T-helper 1 cell treated with Interleukin-12 subunit alpha and Interleukin-12 subunit beta and Interleukin-4 antibody, amounts not matched to agents 30 μg/mL and 1 μg/mL, for 36 hours (primary cell): ENCODE measurements at regions not wholly inside any gene's neighbourhood (a gene's known extent, or its start where the extent isn't known, plus 50 kb on each side); places are given as distances from the start of the nearest gene placed in this dataset.
"Not testable (repeated sequence)": the region's sequence is repeated elsewhere in the genome, so short reads cannot be mapped to it uniquely, and the experiment has no call there.

ENCODE experiments used
- H3K27ac Mint-ChIP-seq: one replicate; pipeline ENCODE4 v1.8.0; 2021; ENCODE audit warnings: mild to moderate bottlenecking, mixed read lengths
- H3K27me3 Mint-ChIP-seq: one replicate; pipeline ENCODE4 v1.8.0; 2021; ENCODE audit warnings: low read depth, mixed read lengths
- H3K36me3 Mint-ChIP-seq: one replicate; pipeline ENCODE4 v1.8.0; 2021; ENCODE audit warnings: low read depth, mixed read lengths
- H3K4me1 Mint-ChIP-seq: one replicate; pipeline ENCODE4 v1.8.0; 2021; ENCODE audit warnings: low read depth, mixed read lengths
- H3K4me3 Mint-ChIP-seq: one replicate; pipeline ENCODE4 v1.8.0; 2021; ENCODE audit warnings: mild to moderate bottlenecking, moderate library complexity, mixed read lengths
- H3K9me3 Mint-ChIP-seq: one replicate; pipeline ENCODE4 v1.8.0; 2021; ENCODE audit warnings: mixed read lengths

DNA sequence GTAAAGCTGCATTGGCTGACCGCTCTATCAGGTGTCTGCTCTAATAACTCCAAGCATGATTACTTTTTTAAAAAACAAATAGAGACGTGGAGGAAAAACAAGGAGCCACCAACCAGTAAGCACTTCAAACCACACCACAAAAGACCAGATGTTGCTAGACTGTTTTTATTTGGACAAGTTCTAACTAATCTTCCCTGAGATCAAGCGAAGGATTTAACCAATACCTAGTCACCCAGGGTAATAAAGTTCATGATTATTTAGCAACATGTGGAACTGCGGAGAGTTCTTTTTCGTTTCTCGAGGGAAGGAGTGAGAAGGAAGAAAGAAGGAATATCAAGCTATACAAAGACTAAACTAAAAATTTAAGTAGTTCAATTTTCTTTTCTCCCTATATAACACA lies 288.1 kb downstream of the DUSP6 start:
- H3K4me3 Mint-ChIP-seq, result no peak overlapping the region
- H3K36me3 Mint-ChIP-seq, result peaks cover 2% of the 10 kb centered on the region
- no peak overlapping the region for H3K27ac Mint-ChIP-seq
- peaks cover 15% of the 10 kb centered on the region for H3K9me3 Mint-ChIP-seq
- H3K27me3 Mint-ChIP-seq, result no peaks in the 10 kb centered on the region
- H3K4me1 Mint-ChIP-seq, result peaks cover 3% of the 10 kb centered on the region

DNA sequence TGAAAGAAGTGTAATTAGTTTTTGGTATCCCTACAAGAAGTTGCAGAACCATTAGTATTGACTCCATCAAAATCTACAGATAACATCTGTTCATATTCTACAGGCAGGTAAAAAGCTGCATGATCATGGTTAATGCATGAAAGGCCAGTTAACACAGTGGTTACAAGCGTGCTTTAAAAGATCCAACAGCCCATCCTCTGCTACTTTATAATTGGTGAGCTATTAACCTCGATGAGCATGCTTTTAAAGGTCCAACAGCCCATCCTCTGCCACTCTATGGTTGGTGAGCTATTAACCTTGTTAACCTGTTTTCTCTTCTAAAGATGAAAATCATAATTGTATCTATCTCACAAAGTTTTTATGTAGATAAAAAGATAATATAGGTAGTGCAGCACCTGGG lies 289.3 kb downstream of the DUSP6 start:
- no peak overlapping the region for H3K27ac Mint-ChIP-seq
- peaks cover 5% of the 10 kb centered on the region for H3K4me1 Mint-ChIP-seq
- H3K9me3 Mint-ChIP-seq, result peaks cover 15% of the 10 kb centered on the region
- H3K36me3 Mint-ChIP-seq, result peaks cover 2% of the 10 kb centered on the region
- no peak overlapping the region for H3K4me3 Mint-ChIP-seq
- H3K27me3 Mint-ChIP-seq, result no peaks in the 10 kb centered on the region

DNA sequence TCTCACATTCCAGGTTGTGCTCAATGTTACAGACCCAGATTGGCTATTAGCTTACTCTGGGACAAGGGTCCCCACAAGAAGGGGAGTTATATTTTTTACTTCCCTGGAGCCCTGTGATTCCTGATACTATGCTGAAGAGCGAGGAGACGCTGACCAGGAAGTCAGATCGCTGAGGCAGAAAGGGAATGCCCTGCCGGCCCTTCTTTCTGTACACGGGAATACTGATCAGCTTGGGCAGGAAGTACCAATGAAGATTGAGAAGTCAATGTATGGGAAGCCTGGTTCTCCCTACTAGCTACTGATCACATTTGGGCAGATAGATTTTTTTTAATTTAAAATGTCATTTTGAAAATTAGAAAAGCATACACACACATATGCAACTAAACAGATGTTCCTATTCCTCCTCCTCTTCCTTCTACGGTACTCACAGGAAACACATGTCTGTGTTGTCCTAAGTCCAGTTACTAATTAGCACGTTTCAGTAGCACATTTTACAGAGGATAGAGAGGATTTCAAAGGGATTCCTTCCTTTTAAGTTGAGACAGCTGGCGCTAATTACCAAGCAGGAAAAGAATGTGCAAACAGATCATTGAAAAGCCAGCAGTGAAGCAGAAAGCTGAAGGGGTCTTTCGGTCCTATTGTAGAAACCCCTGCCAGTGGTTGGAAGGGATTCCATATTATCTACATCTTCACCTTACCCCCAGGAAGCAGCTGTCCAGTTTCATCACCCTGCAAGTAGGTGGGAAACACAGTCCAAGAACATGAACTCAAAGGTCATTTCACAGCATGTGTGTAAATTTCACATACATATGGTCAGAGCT lies 292.4 kb downstream of the DUSP6 start:
- H3K36me3 Mint-ChIP-seq, result no peaks in the 10 kb centered on the region
- H3K27me3 Mint-ChIP-seq, result no peaks in the 10 kb centered on the region
- H3K9me3 Mint-ChIP-seq, result no peaks in the 10 kb centered on the region
- peaks cover 4% of the 10 kb centered on the region for H3K4me1 Mint-ChIP-seq
- H3K4me3 Mint-ChIP-seq, result no peak overlapping the region
- no peak overlapping the region for H3K27ac Mint-ChIP-seq

GRCh38 chr12:89059056-89059455 lies 293.2 kb downstream of the DUSP6 start:
- peaks cover 4% of the 10 kb centered on the region for H3K4me1 Mint-ChIP-seq
- no peaks in the 10 kb centered on the region for H3K27me3 Mint-ChIP-seq
- H3K27ac Mint-ChIP-seq, result no peak overlapping the region
- peaks cover under 1% of the 10 kb centered on the region for H3K36me3 Mint-ChIP-seq
- H3K4me3 Mint-ChIP-seq, result no peak overlapping the region
- no peaks in the 10 kb centered on the region for H3K9me3 Mint-ChIP-seq

DNA sequence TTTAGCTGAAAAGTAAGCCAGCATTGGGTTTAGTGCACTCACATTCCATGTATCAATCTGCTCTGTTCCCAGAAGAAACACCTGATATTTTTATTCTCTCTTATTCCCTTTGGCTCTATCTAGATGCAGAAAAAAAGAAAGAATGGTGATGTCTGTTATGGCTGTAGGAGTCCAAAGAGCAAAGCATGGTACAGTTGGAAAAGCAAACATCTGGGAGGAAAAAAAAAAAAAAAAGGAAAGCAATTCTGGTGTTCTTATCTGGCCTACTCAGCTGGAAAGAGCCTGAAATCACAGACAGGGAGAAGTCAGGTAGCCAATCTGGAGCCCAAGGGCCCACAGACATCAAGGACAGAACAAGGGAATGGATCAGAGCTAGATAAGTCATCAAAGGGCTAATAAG lies 293.9 kb downstream of the DUSP6 start:
- H3K9me3 Mint-ChIP-seq, result peaks cover 6% of the 10 kb centered on the region
- peaks cover 7% of the 10 kb centered on the region for H3K36me3 Mint-ChIP-seq
- H3K27ac Mint-ChIP-seq, result no peak overlapping the region
- H3K27me3 Mint-ChIP-seq, result no peaks in the 10 kb centered on the region
- peaks cover 4% of the 10 kb centered on the region for H3K4me1 Mint-ChIP-seq
- H3K4me3 Mint-ChIP-seq, result no peak overlapping the region

- H3K27ac Mint-ChIP-seq, result not testable (repeated sequence)
- H3K9me3 Mint-ChIP-seq, result peaks cover 22% of the 10 kb centered on the region
- H3K4me1 Mint-ChIP-seq, result peaks cover 19% of the 10 kb centered on the region
Measured at GRCh38 chr12:89053817-89054216, 298.5 kb downstream of the DUSP6 start.

GRCh38 chr12:89051065-89051677 lies 301.1 kb downstream of the DUSP6 start:
- peaks cover 22% of the 10 kb centered on the region for H3K9me3 Mint-ChIP-seq
- H3K27me3 Mint-ChIP-seq, result no peaks in the 10 kb centered on the region
- H3K4me3 Mint-ChIP-seq, result no peak overlapping the region
- H3K4me1 Mint-ChIP-seq, result peaks cover 19% of the 10 kb centered on the region
- H3K36me3 Mint-ChIP-seq, result peaks cover 17% of the 10 kb centered on the region
- H3K27ac Mint-ChIP-seq, result no peak overlapping the region

More at GRCh38 chr12:89053817-89054216, 298.5 kb downstream of the DUSP6 start:
- H3K4me3 Mint-ChIP-seq, H3K27me3 Mint-ChIP-seq: not testable (repeated sequence)
- H3K36me3 Mint-ChIP-seq, result peaks cover 17% of the 10 kb centered on the region

DNA sequence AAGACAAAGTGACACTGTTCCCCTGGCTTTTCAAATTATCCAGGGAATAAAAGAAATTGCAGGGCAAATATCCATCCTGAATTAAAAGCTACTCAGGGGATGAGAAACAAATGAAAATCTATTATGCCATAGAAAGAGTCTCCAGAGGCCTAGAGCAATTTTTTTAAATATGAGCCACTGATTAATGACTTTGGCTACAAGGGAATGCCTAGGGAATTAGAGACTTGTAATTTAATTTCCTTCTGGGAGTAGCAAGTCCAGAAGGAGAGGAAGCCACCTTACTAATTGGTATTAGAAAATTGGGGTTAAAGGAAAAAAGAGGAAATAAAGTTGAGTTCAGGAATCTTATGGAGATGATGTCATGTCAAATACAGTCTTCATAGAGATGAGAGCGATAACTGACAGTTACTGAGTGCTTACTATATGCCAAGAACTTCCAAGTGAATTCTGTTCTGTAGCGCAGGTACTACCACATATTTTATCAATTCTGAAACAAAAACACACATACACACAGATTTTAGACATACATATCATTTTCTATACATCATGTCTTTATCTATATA lies 304.4 kb downstream of the DUSP6 start:
- peaks cover 12% of the 10 kb centered on the region for H3K36me3 Mint-ChIP-seq
- peaks cover 4% of the 10 kb centered on the region for H3K27me3 Mint-ChIP-seq
- no peak overlapping the region for H3K4me3 Mint-ChIP-seq
- peaks cover 12% of the 10 kb centered on the region for H3K9me3 Mint-ChIP-seq
- peaks cover 22% of the 10 kb centered on the region for H3K4me1 Mint-ChIP-seq
- no peak overlapping the region for H3K27ac Mint-ChIP-seq

- Mint-ChIP-seq H3K27me3 (peaks cover 4% of the 10 kb centered on the region), H3K36me3 (peaks cover 35% of the 10 kb centered on the region), H3K9me3 (peaks cover 30% of the 10 kb centered on the region), H3K4me3 (no peak overlapping the region), H3K4me1 (peaks cover 50% of the 10 kb centered on the region), H3K27ac (peak overlapping the region; percentile 88)
Measured at GRCh38 chr12:89041078-89041477, 311.2 kb downstream of the DUSP6 start.

GRCh38 chr12:89040146-89040964 lies 311.9 kb downstream of the DUSP6 start:
- Mint-ChIP-seq H3K36me3 (peaks cover 35% of the 10 kb centered on the region), H3K9me3 (peaks cover 30% of the 10 kb centered on the region), H3K4me3 (peak overlapping the region; percentile 67), H3K27me3 (peaks cover 4% of the 10 kb centered on the region), H3K4me1 (peaks cover 50% of the 10 kb centered on the region), H3K27ac (peak overlapping the region; percentile 88)

- H3K9me3 Mint-ChIP-seq, result peaks cover 30% of the 10 kb centered on the region
- H3K4me3 Mint-ChIP-seq, result peak overlapping the region; percentile 5
- H3K36me3 Mint-ChIP-seq, result peaks cover 31% of the 10 kb centered on the region
- H3K27ac Mint-ChIP-seq, result peak overlapping the region; percentile 81
- peaks cover 48% of the 10 kb centered on the region for H3K4me1 Mint-ChIP-seq
- H3K27me3 Mint-ChIP-seq, result peaks cover under 1% of the 10 kb centered on the region
Measured at GRCh38 chr12:89038831-89039512, 313.3 kb downstream of the DUSP6 start.

- Mint-ChIP-seq H3K27me3 (no peaks in the 10 kb centered on the region), H3K36me3 (peaks cover 7% of the 10 kb centered on the region), H3K4me1 (peaks cover 17% of the 10 kb centered on the region), H3K4me3 (no peak overlapping the region), H3K27ac (no peak overlapping the region), H3K9me3 (peaks cover 9% of the 10 kb centered on the region)
Measured at GRCh38 chr12:89033062-89033461, 319.2 kb downstream of the DUSP6 start.

DNA sequence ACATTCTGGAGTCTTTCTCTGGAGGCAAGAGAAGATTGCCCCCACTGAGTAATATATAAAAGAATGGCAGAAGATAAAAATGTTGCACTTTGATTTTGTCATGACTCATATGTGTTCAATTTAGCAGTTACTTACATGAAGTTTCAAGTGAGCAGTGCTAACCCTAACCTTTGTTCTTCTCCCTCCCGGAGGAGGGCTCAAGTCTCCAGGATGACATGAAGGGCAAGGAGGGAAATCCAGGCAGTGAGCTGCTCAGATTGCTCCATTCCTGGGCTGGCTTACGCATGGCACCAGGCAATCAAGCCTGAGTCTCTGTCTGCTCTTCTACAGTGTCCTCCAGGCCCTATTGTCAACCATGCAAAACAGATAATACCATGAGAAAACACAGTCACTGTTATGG lies 322.3 kb downstream of the DUSP6 start:
- Mint-ChIP-seq H3K27ac (no peak overlapping the region), H3K4me3 (no peak overlapping the region), H3K4me1 (peaks cover 12% of the 10 kb centered on the region), H3K9me3 (peaks cover 6% of the 10 kb centered on the region), H3K27me3 (no peaks in the 10 kb centered on the region), H3K36me3 (peaks cover 2% of the 10 kb centered on the region)

DNA sequence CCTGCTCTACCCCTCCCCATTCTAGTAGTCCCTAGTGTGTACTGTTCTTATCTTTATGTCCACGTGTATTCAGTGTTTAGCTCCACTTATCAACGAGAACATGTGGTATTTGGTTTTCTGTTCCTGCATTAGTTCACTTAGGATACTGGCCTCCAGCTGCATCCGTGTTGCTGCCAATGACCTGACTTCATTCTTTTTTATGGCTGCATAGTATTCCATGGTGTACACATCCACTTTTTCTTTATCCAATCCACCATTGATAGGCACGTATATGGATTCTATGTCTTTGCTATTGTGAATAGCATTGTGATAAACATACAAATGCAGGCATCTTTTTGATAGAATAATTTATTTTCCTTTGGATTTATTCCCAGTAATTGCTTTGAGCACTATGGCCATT lies 327.7 kb downstream of the DUSP6 start:
- Mint-ChIP-seq H3K27me3 (no peaks in the 10 kb centered on the region), H3K27ac (no peak overlapping the region), H3K4me1 (peaks cover 4% of the 10 kb centered on the region), H3K4me3 (no peak overlapping the region), H3K36me3 (peaks cover 2% of the 10 kb centered on the region), H3K9me3 (no peaks in the 10 kb centered on the region)
